ENCODE measurements at regions not wholly inside any gene's neighbourhood (a gene's known extent, or its start where the extent isn't known, plus 50 kb on each side); places are given as distances from the start of the nearest gene placed in this dataset.

GRCh38 chr12:43106355-43106754 is 445.6 kb downstream of the ADAMTS20 start:
- TF ChIP-seq, protein P1, sequence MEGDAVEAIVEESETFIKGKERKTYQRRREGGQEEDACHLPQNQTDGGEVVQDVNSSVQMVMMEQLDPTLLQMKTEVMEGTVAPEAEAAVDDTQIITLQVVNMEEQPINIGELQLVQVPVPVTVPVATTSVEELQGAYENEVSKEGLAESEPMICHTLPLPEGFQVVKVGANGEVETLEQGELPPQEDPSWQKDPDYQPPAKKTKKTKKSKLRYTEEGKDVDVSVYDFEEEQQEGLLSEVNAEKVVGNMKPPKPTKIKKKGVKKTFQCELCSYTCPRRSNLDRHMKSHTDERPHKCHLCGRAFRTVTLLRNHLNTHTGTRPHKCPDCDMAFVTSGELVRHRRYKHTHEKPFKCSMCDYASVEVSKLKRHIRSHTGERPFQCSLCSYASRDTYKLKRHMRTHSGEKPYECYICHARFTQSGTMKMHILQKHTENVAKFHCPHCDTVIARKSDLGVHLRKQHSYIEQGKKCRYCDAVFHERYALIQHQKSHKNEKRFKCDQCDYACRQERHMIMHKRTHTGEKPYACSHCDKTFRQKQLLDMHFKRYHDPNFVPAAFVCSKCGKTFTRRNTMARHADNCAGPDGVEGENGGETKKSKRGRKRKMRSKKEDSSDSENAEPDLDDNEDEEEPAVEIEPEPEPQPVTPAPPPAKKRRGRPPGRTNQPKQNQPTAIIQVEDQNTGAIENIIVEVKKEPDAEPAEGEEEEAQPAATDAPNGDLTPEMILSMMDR (conservative IDR thresholded peaks at IDR 0.05 in 1 of 2, IDR thresholded peaks at IDR 0.05 in 1 of 2; ENCODE audit: low read depth in 1 of 2, low read length in 2 of 2) = no peak
- TF ChIP-seq EZH2 (IDR thresholded peaks at IDR 0.05; ENCODE audit: low read length, missing control alignments) = no peak

Measured in fibroblast of lung (primary cell).